Neural cell (in vitro differentiated cells): ENCODE measurements at regions not wholly inside any gene's neighbourhood (a gene's known extent, or its start where the extent isn't known, plus 50 kb on each side); places are given as distances from the start of the nearest gene placed in this dataset.

Experiments used
- EP300 ChIP-seq: fragments of 450-650 bp; conservative IDR thresholded peaks from 2 replicates; pipeline ENCODE4 v1.6.1; 2014; ENCODE audit warnings: antibody characterized with exemption, mild to moderate bottlenecking, moderate library complexity; ENCODE audit not compliant: poor library complexity, severe bottlenecking
- EZH2 ChIP-seq: fragments of 200-600, 300-800 bp; shearing (Covaris generic), sonication (generic); IDR thresholded peaks from 2 replicates; pipeline ENCODE4 v1.6.1; 2014; ENCODE audit warnings: antibody characterized with exemption, low read length, borderline replicate concordance, mild to moderate bottlenecking; ENCODE audit not compliant: insufficient read depth, poor library complexity, severe bottlenecking
- SMC3 ChIP-seq: fragments of 450-650 bp; conservative IDR thresholded peaks from 2 replicates; pipeline ENCODE4 v1.6.1; 2014; ENCODE audit warnings: antibody characterized with exemption, mild to moderate bottlenecking, moderate library complexity; ENCODE audit not compliant: poor library complexity
- TAF1 ChIP-seq: IDR thresholded peaks from 2 replicates; pipeline ENCODE4 v1.6.1; 2012; ENCODE audit warnings: low read depth
- TF ChIP-seq, protein P1 (sequence below): fragments of 450-650 bp; IDR thresholded peaks from 2 replicates; pipeline ENCODE4 v1.5.1; 2014; ENCODE audit warnings: antibody characterized with exemption, mild to moderate bottlenecking, moderate library complexity; ENCODE audit not compliant: poor library complexity, severe bottlenecking
- TF ChIP-seq, protein P2 (sequence below): IDR thresholded peaks from 2 replicates; pipeline ENCODE4 v1.6.1; 2012; ENCODE audit warnings: borderline replicate concordance

DNA sequence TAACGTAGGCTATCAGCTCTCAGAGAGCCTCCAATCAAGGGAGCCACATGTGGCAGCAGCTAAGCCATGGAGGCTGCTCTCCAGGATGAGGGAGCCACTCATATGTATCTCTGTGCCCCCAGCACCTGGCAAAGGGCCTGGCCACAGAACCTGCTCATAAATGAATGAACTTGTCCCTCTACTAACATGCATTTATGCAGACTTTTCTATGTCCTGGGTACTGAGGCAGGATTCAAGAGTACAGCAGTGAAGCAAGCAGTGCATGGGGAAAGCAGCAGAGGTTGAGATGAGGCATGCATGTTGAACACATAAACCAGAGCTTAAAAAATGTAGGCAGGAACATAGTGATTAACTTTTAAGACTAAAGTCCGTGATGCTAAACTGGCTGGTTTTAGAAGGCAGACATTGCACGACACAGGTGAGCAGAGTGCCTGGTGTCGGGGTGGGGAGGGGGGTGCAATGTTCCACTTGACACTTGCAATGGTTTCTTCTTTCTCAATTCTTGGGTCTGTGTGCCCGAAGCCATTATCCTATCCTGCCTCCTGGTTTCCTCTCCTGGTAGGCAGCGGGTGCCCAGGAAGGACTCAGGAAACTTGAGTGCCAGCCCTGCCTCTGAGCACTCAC, 142.8 kb upstream of the ALDH1B1 start:
- TF ChIP-seq, protein P1, sequence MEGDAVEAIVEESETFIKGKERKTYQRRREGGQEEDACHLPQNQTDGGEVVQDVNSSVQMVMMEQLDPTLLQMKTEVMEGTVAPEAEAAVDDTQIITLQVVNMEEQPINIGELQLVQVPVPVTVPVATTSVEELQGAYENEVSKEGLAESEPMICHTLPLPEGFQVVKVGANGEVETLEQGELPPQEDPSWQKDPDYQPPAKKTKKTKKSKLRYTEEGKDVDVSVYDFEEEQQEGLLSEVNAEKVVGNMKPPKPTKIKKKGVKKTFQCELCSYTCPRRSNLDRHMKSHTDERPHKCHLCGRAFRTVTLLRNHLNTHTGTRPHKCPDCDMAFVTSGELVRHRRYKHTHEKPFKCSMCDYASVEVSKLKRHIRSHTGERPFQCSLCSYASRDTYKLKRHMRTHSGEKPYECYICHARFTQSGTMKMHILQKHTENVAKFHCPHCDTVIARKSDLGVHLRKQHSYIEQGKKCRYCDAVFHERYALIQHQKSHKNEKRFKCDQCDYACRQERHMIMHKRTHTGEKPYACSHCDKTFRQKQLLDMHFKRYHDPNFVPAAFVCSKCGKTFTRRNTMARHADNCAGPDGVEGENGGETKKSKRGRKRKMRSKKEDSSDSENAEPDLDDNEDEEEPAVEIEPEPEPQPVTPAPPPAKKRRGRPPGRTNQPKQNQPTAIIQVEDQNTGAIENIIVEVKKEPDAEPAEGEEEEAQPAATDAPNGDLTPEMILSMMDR = no peak
- TF ChIP-seq EP300 (no peak), EZH2 (no peak), SMC3 (no peak), TAF1 (no peak)
- TF ChIP-seq, protein P2, sequence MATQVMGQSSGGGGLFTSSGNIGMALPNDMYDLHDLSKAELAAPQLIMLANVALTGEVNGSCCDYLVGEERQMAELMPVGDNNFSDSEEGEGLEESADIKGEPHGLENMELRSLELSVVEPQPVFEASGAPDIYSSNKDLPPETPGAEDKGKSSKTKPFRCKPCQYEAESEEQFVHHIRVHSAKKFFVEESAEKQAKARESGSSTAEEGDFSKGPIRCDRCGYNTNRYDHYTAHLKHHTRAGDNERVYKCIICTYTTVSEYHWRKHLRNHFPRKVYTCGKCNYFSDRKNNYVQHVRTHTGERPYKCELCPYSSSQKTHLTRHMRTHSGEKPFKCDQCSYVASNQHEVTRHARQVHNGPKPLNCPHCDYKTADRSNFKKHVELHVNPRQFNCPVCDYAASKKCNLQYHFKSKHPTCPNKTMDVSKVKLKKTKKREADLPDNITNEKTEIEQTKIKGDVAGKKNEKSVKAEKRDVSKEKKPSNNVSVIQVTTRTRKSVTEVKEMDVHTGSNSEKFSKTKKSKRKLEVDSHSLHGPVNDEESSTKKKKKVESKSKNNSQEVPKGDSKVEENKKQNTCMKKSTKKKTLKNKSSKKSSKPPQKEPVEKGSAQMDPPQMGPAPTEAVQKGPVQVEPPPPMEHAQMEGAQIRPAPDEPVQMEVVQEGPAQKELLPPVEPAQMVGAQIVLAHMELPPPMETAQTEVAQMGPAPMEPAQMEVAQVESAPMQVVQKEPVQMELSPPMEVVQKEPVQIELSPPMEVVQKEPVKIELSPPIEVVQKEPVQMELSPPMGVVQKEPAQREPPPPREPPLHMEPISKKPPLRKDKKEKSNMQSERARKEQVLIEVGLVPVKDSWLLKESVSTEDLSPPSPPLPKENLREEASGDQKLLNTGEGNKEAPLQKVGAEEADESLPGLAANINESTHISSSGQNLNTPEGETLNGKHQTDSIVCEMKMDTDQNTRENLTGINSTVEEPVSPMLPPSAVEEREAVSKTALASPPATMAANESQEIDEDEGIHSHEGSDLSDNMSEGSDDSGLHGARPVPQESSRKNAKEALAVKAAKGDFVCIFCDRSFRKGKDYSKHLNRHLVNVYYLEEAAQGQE = no peak
